Tibial nerve (tissue), 4 donors: ENCODE measurements at regions not wholly inside any gene's neighbourhood (a gene's known extent, or its start where the extent isn't known, plus 50 kb on each side); places are given as distances from the start of the nearest gene placed in this dataset.

Experiments
- CTCF ChIP-seq, 5 experiments: fragments of 200-600 bp in 3 of 5; fragments of 450-650 bp in 2 of 5; sonication (generic) in 3 of 5; IDR thresholded peaks; one replicate each; pipeline ENCODE4 v1.5.1; 2016 to 2019; ENCODE audit warnings: antibody characterized with exemption in 5 of 5, mild to moderate bottlenecking in 3 of 5, moderate library complexity in 2 of 5
- EP300 ChIP-seq, 2 donors: sonication (generic); formaldehyde crosslinking; IDR thresholded peaks; one replicate each; pipeline ENCODE4 v1.6.1; 2017; ENCODE audit warnings: antibody characterized with exemption in 2 of 2, mild to moderate bottlenecking in 1 of 2
- POLR2A ChIP-seq, 2 donors: fragments of 450-650 bp; IDR thresholded peaks; one replicate each; pipeline ENCODE4 v1.6.1; 2017; ENCODE audit warnings: antibody characterized with exemption in 2 of 2, mild to moderate bottlenecking in 2 of 2, moderate library complexity in 2 of 2

- TF ChIP-seq POLR2A (IDR thresholded peaks at IDR 0.05) (no peak), CTCF (IDR thresholded peaks at IDR 0.05) (no peak), EP300 (IDR thresholded peaks at IDR 0.05) (no peak)
These were observed 320.7 kb upstream of the MAGI2 start for GRCh38 chr7:79774150-79774549.
